OCI-LY7 (cell line): ENCODE measurements at regions not wholly inside any gene's neighbourhood (a gene's known extent, or its start where the extent isn't known, plus 50 kb on each side); places are given as distances from the start of the nearest gene placed in this dataset.

Experiments used
- CTCF ChIP-seq: fragments of 200-600 bp; sonication (generic); conservative IDR thresholded peaks from 2 replicates; pipeline ENCODE4 v1.5.1; 2014; ENCODE audit warnings: mild to moderate bottlenecking, antibody characterized with exemption, low read length, moderate library complexity, mixed read lengths
- EZH2phosphoT487 ChIP-seq: fragments of 200-600 bp; sonication (generic); IDR thresholded peaks from 2 replicates; pipeline ENCODE4 v1.6.1; 2018; ENCODE audit warnings: low read depth, borderline replicate concordance, mild to moderate bottlenecking, mixed run types, antibody characterized with exemption, low read length, moderate library complexity, mixed read lengths

- TF ChIP-seq CTCF (no peak), EZH2phosphoT487 (no peak)
Observed at GRCh38 chr10:75344170-75344569, 57.4 kb downstream of the ZNF503 start.
